Activated CD8-positive, alpha-beta T cell treated with anti-CD3 and anti-CD28 coated beads for 36 hours (primary cell): ENCODE measurements at regions not wholly inside any gene's neighbourhood (a gene's known extent, or its start where the extent isn't known, plus 50 kb on each side); places are given as distances from the start of the nearest gene placed in this dataset.
"Not testable (repeated sequence)": the region's sequence is repeated elsewhere in the genome, so short reads cannot be mapped to it uniquely, and the experiment has no call there.

Experiments used
- ATAC-seq: fragments of 200-7000 bp; cut with Tn5 transposase; one replicate; pipeline ENCODE4 v1.10.0; 2021; ENCODE audit warnings: mild to moderate bottlenecking, moderate library complexity
- CTCF ChIA-PET: fragments of 350-600 bp; sonication (Branson Sonifier 250); formaldehyde crosslinking; loops from one replicate; lab custom pipeline; 2021; ENCODE audit warnings: antibody characterized with exemption; lab: Charles Lee
- POLR2A ChIA-PET: fragments of 350-600 bp; sonication (Branson Sonifier 250); formaldehyde crosslinking; loops from one replicate; lab custom pipeline; 2021; ENCODE audit warnings: antibody characterized with exemption; lab: Charles Lee
- DNase-seq: peaks from one replicate; pipeline ENCODE4 v3.0.0-alpha.2; 2020
- H3K27ac Mint-ChIP-seq: one replicate; pipeline ENCODE4 v1.8.0; 2021; ENCODE audit warnings: mild to moderate bottlenecking, mixed read lengths
- H3K27me3 Mint-ChIP-seq: one replicate; pipeline ENCODE4 v1.8.0; 2021; ENCODE audit warnings: mixed read lengths
- H3K36me3 Mint-ChIP-seq: one replicate; pipeline ENCODE4 v1.8.0; 2021; ENCODE audit warnings: low read depth, mixed read lengths
- H3K4me1 Mint-ChIP-seq: one replicate; pipeline ENCODE4 v1.8.0; 2021; ENCODE audit warnings: low read depth, mixed read lengths
- H3K4me3 Mint-ChIP-seq: one replicate; pipeline ENCODE4 v1.8.0; 2021; ENCODE audit warnings: mild to moderate bottlenecking, moderate library complexity, mixed read lengths
- H3K9me3 Mint-ChIP-seq: one replicate; pipeline ENCODE4 v1.8.0; 2021; ENCODE audit warnings: mixed read lengths
- CTCF ChIP-seq: fragments of 200-600 bp; IDR thresholded peaks from one replicate; pipeline ENCODE4 v1.8.0; 2022; ENCODE audit warnings: antibody characterized with exemption, mild to moderate bottlenecking
- intact Hi-C: fragments of 100-400 bp; cut with micrococcal nuclease; formaldehyde crosslinking; loops from one replicate; pipeline ENCODE4 v1.10.0; 2022

DNA sequence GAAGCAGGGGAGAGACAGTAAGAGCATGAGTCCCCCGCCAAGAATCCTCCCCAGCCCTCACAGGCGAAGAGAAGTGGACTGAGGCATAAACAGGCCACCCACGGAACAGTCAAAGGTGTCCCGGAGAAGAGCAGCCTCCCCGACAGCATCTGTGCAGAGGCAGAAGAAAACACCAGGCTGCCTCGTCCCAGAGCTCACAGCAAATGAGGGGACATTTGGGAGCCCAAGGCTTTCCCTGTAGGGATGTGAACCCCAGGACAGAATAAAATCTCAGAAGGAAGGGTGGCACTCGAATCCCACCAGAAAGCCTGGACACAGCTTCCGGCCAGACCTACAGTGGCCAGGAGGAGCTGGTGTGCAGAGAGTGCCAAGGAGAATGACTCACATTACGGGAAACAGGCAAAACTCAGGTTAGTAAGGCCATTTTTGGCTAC lies 90.4 kb downstream of the DLL1 start:
- no peak overlapping the region for H3K27ac Mint-ChIP-seq
- intact Hi-C loops, result no loop called here
- no peak overlapping the region for H3K4me3 Mint-ChIP-seq
- no peak for ATAC-seq
- peaks cover 4% of the 10 kb centered on the region for H3K27me3 Mint-ChIP-seq
- no peak for DNase-seq
- peaks cover 11% of the 10 kb centered on the region for H3K9me3 Mint-ChIP-seq
- H3K4me1 Mint-ChIP-seq, result peaks cover 10% of the 10 kb centered on the region
- ChIA-PET POLR2A (no interaction called here), CTCF (no interaction called here)
- H3K36me3 Mint-ChIP-seq, result peaks cover 7% of the 10 kb centered on the region
- TF ChIP-seq CTCF, result no peak

DNA sequence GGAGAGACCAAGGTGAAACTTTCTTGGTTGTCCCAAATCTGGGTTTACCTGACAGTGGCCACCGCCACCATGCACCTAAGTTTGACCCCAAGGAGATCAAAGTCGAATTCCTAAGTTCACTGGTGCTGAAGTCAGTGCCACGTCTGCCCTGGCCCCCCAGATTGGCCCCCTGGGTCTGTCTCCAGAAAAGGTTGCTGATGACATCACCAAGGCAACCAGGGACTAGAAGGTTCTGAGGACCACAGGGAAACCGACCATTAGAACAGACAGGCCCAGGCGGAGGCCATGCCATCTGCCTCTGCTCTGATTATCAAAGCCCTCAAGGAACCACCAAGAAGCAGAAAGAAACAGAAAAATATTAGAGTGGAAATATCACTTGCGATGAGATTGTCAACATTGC lies 91.2 kb downstream of the DLL1 start:
- Mint-ChIP-seq H3K9me3 (peaks cover 17% of the 10 kb centered on the region), H3K27ac (no peak overlapping the region), H3K27me3 (peaks cover 4% of the 10 kb centered on the region), H3K36me3 (peaks cover 11% of the 10 kb centered on the region), H3K4me3 (no peak overlapping the region), H3K4me1 (peaks cover 10% of the 10 kb centered on the region)
- no peak for ATAC-seq
- no peak for TF ChIP-seq CTCF
- DNase-seq, result no peak
- ChIA-PET CTCF (no interaction called here), POLR2A (no interaction called here)
- intact Hi-C loops, result no loop called here

DNA sequence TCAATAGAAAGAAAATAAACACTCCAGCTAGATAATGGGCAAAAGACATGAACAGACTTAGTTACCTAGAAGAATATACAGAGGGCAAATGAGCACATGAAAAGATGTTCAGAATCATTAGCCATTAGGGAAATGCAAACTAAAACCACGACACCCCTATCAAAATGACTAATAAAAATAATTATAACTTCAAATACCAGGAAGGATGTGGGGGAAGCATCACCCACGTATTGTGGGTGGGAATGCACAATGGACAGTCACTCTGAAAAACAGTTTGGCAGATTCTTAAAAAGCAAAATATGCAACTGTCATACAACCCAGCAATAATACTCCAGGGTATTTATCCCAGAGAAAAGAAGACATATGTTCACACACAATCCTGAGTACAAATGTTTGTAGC lies 92.6 kb downstream of the DLL1 start:
- Mint-ChIP-seq H3K4me3 (no peak overlapping the region), H3K36me3 (peaks cover 14% of the 10 kb centered on the region), H3K27me3 (peaks cover 4% of the 10 kb centered on the region), H3K9me3 (peaks cover 23% of the 10 kb centered on the region), H3K4me1 (peaks cover 10% of the 10 kb centered on the region), H3K27ac (no peak overlapping the region)
- TF ChIP-seq CTCF, result no peak
- intact Hi-C loops, result no loop called here
- POLR2A ChIA-PET, result no interaction called here
- DNase-seq, result no peak
- CTCF ChIA-PET, result no interaction called here
- no peak for ATAC-seq

DNA sequence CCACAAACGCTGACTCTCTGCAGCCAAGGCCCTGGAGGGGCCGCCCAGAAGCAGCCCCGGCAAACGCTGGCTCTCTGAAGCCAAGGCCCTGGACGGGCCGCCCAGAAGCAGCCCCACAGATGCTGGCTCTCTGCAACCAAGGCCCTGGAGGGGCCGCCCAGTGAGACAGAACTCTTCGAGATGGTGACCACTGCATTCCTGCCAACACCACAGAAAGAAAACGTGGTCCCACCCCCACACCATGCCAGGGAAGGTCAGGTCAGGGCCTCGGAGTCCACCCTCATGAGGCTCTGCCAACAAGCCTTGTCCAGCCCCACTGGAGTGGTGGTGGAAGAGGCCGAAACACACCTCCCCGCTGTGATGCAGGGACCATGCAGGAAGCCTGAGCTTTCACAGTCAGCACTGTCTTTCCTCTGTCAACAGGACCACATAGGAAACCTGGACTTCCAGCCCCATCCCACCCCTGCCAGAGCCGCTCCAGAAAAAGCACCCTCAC lies 97.5 kb downstream of the DLL1 start:
- CTCF ChIA-PET, result no interaction called here
- DNase-seq (no peak), ATAC-seq (no peak)
- Mint-ChIP-seq H3K27me3 (peaks cover 6% of the 10 kb centered on the region), H3K4me3 (no peak overlapping the region), H3K9me3 (peaks cover 23% of the 10 kb centered on the region), H3K36me3 (peaks cover 14% of the 10 kb centered on the region), H3K27ac (no peak overlapping the region), H3K4me1 (peaks cover 5% of the 10 kb centered on the region)
- POLR2A ChIA-PET, result no interaction called here
- intact Hi-C loops, result no loop called here
- TF ChIP-seq CTCF, result no peak

DNA sequence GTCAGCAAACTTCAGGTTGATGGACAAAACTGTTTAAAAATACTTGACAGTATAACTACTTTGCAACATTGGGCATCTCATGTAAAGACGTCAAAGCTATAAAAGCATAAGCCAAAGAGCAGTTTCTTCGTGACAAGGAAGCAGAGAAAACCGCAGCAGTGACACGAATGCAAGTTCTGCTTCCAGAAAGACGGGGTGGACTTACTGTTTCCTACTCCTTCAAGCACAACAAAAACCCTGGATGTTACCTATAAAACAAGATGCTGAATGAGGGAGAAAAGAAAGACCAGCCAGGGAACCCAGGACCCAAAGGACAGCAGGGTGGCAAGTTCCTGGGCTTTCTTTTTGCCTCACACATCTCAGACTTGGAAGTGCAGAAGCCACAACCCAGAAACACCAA lies 98.0 kb downstream of the DLL1 start:
- Mint-ChIP-seq H3K9me3 (peaks cover 23% of the 10 kb centered on the region), H3K27ac (no peak overlapping the region), H3K4me1 (no peaks in the 10 kb centered on the region), H3K4me3 (no peak overlapping the region), H3K36me3 (peaks cover 14% of the 10 kb centered on the region), H3K27me3 (peaks cover 6% of the 10 kb centered on the region)
- TF ChIP-seq CTCF, result no peak
- ChIA-PET CTCF (no interaction called here), POLR2A (no interaction called here)
- intact Hi-C loops, result no loop called here
- no peak for DNase-seq
- no peak for ATAC-seq

DNA sequence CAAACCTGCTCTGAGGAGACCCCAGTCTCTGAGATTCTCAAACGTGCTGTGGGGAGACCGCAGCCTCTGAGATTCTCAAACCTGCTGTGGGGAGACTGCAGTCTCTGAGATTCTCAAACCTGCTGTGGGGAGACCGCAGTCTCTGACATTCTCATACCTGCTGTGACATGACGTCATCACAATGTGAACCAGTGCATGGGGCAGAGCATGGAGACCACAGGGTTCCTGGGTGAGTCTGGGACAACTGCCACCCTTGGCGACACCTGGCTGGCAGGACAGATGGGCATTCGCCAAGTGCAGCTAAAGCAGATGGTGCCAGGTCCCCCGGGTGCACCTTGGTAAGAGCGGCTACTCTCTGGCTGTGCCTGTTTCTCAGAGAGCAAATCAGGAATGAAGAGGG lies 98.8 kb downstream of the DLL1 start:
- ATAC-seq, intact Hi-C loops, CTCF ChIA-PET, H3K4me3 Mint-ChIP-seq, DNase-seq, H3K4me1 Mint-ChIP-seq, H3K27me3 Mint-ChIP-seq, H3K27ac Mint-ChIP-seq, POLR2A ChIA-PET: not testable (repeated sequence)
- Mint-ChIP-seq H3K9me3 (peaks cover 23% of the 10 kb centered on the region), H3K36me3 (peaks cover 14% of the 10 kb centered on the region)
